ENCODE measurements at regions not wholly inside any gene's neighbourhood (a gene's known extent, or its start where the extent isn't known, plus 50 kb on each side); places are given as distances from the start of the nearest gene placed in this dataset.

DNA sequence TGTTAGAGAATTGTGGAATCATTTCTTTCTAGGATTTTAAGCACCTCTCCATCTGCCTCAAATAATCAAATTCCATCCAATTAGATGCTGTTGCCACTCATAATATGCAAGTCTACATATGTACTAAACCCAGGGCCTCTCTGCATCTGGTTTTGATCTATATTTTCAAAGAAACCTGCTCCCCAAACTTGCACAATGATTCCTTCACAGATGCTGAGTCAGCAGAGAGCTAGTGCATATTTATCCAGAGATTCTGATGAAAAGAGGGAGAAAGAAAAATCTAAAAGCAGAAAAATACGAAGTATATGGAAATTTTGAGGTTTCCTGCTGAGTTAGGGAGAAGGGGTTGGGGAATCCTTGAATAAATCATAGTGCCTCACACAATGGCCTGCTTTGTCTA lies 235.1 kb upstream of the RBFOX1 start:
- DNase-seq (ENCODE audit: low spot score): no peak

DNA sequence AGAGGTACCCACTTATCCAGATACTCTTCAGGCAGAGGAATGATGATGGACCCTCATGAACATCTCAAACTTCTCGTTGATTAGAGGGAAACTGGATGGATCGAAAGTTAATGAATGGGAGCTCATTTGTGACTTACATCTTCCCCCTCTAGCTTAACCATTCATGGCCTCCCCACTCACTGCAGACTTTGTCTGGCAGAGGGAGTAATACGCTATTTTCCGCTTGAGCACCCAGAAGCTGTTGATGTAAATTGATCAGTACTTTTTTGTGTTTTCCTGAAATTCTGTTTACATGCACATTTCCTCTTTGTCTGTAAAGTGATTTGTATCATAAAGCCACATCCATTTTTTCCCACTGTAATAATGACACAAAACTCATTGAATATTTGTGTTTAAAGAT lies 239.1 kb upstream of the RBFOX1 start:
- no peak for DNase-seq (ENCODE audit: low spot score)

DNA sequence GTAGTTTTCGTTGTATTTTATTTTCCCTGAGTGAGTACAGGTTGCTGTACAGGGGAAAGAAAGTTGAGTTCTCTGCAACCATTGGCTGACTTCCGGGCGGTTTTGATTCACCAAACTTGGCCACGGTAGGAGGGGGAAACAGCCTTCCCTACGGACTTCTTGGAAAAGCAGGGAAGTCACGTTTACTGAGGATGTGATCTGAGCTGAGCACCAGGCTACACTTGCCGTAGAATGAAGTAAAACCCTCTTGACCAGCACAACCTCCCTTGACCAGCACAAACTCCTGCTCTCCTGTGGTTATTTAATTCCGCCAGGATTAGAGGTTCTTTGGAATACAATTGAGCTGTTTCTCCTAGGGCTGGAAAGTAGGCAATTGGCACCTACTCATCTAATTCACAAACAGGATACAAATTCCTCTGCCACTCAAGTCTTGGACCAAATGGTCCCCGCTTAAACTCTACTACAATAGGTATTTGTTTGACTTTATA lies 242.0 kb upstream of the RBFOX1 start:
- DNase-seq (ENCODE audit: low spot score): no peak

DNA sequence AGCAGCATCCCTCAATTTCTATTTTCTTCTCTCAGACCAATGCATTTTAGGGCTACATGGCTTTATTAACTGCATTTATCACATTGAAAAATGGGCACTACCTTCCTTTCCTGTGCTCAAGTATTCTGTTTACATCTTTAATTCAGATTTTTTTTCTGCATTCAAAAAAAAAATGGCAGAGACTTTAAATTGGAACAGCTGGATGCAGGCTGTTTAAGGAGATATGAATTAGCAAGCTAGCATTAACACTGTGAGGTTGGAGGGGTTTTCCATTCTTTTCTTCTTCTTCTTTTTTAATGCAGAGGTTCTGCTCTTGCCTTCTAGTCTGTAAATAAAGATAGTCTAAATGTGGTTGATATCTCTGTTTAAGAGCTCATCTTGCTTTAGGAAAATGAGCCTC lies 242.9 kb upstream of the RBFOX1 start:
- DNase-seq (ENCODE audit: low spot score): no peak

DNA sequence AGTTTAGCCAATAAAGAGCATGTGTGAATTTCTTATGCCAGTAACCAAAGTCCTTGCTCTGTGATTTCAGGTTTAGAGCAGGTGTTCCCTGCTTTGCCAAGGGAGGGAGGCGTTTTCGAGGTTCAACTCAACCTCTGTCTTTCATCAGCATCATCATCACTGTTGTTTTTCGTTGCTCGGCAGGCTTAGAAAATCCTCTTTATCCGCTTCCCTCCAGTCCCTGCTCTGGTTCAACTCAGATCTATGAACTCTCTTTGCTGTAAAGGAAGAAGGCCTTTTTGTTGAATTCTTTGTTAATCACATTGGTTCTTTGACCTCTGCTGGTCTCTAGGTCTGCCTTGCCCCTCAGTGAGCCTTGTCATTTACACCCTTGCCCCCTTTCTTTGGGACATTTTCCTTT lies 243.9 kb upstream of the RBFOX1 start:
- no peak for DNase-seq (ENCODE audit: low spot score)

DNA sequence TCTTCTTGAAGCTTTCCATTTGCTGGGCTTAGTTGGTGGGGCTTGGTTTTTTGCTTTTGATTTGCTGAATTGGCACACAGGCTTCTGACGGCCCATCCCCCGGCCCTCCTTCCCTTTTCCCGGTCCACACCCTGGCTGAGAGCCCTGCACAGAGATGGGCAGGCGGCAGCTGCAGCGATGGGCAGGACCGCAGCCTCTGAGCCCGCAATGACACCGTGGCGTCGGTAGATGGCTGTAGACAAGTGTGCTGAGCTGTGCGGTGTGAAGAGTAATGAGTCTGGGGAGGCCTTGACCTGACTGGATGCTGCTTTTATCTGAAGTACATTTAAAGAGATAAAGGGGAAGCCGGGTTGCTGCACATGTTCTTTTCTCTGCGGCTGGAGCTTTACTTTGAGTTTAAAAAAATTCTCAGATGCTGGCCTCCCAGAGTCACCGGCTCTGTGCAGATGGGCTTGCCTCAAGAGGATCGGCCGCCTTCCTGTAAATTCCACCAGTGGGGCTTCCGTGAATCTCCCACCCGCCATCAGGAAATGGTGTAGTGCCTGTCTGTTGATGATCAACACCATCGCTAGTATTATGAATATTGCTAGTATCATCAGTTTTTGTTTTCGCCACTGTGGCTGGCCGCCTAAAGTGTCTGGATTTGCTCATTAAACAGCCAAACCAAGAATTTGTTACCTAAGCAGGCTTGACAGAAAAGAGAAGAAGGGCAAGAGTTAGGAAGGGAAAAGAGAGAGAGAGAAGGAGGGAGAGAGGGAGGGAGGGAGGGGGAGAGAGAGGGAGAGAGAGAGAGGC lies 245.6 kb upstream of the RBFOX1 start:
- DNase-seq (ENCODE audit: low spot score): no peak

DNA sequence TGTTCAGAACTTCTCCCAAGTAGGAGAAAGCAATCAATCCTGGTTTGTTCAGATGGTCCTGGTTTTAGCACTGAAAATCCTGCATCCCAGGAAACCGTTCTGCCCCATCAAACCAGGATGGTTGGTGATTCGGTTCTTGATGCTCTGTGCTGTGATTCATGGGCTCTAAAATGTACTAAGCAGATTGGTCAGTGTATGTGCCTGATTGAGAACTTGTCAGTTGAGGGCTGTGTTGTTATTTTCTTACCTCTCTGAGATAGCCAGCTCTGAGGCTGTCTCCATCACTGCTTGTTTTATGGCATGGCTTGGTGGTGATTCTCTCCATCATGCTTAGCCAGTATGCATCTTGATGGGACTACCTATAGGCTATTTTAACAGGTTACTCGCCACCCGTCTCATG lies 246.9 kb upstream of the RBFOX1 start:
- no peak for DNase-seq (ENCODE audit: low spot score)

DNA sequence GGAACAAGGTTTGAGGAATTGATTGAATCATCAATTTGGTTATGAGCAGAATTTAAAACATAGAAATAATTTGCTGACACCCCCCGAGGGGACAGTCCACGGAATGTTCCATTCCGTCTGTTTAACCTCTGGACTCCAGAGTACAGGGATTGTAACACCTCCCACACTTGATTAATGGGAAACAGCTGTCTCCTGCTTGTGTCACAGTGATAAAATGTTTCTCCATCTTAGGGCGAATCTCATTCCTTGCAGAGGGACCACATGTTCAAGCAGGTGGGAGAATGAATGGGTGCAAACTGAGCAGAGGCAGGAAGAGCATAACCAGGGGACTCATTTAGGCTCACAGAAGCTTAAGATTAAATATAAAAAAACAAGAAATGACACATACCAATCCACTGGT lies 249.5 kb upstream of the RBFOX1 start:
- DNase-seq (ENCODE audit: low spot score): no peak

DNA sequence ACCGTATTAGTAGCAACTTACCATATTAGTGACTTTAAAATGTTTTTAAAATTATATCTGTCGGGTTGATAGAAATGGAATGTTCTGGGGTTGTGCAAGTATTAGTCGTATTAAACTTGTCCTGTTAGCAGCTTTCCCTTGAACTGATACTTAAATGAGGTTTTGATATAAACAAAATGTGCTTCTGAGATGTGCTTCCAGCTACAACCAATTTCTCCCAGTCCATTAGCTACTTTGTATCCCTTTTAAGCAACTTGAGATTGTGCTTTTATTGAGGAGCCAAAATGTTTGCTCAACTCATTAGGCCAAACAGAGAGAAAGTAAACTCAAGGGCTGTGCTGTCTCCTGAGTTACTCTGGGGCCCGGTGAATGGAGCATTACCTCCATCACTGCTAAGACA lies 255.0 kb upstream of the RBFOX1 start:
- DNase-seq (ENCODE audit: low spot score): no peak

DNA sequence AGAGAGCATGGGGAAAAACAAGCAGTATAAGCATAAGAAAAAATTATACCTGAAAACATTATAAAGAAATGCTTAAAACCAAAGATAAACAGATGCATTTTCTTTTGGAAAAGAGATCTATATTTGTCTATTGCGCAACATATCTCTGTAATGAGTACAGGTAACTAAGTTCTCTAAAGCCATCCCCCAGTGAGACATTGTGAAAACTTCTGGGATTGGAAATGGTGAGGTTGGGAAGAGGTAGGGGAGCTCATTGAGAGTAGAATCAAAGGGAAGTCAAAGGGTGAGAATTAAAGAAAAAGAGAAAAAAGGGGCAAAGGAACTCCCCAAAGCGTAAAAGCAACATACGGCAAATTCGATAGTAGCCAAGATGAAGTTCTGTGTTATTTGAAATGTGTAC lies 257.9 kb upstream of the RBFOX1 start:
- DNase-seq (ENCODE audit: low spot score): no peak

DNA sequence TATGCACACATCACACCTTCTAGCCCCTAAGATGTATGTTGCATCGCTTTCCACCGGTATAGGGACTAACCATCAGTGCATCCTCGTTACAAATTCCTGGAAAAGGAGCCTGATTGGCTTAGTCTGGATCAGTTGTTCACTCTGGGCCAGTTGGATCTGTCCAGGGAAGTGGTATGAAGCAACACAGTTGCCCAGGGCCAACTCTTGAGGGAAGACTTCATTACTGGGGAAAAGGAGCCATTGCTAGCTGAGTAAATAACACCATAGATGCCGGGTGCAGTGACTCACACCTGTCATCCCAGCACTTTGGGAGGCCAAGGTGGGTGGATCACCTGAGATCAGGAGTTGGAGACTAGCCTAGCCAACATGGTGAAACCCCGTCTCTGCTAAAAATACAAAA lies 275.2 kb upstream of the RBFOX1 start:
- no peak for DNase-seq (ENCODE audit: low spot score)

DNA sequence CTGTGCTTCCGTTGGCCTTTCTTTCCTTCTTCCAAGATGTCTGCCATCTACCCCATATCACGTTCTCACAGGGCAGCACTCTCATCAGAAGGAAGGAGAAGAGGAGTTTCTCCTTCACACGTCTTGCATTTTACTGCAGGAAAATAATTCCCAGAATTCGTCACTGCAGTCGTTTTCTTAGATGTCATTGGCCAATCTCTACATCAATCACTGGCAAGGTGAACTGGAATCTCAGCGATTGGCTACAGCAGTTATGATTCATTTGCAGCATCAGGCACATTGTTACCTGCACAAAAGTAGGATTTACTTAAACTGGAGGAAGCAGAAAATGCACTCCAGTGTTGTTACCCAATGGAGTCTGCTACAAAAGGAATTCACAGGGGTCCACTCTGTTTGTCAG lies 277.2 kb upstream of the RBFOX1 start:
- DNase-seq (ENCODE audit: low spot score): no peak

DNA sequence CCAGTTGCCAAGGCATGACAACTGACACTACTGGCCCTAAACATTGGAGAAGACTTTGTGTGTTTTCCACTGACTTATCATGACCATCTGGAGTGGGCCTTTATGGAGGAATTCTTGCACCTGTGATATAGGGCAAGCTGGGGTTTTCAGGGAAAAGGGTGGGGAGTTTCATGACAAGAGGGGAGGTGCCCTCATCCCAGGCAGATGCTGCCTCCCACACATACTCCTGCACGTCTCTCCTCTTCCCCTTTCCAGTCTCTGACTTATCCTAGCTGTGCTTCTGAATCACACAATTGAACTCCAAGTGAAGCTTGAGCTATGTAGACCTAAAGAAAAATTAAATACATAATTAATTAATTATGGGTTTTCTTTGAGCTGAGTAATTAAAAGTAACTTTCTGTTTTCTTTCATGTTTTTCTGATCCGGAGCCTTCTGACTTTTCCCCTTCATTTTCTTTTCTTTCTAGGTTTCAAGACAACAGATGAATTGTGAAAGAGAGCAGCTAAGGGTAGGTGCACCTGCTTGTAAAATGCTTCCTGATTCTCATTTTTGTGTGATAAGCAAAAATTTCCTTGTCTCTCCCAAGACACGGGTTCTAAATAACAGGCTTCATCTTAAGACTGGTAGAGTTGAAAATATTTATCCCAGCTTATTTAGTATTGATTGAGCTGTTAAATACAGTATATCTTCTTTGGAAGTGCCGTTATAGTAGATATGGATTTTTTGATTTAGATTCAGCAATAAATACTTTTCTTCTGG lies 280.9 kb upstream of the RBFOX1 start:
- no peak for DNase-seq (ENCODE audit: low spot score)

DNA sequence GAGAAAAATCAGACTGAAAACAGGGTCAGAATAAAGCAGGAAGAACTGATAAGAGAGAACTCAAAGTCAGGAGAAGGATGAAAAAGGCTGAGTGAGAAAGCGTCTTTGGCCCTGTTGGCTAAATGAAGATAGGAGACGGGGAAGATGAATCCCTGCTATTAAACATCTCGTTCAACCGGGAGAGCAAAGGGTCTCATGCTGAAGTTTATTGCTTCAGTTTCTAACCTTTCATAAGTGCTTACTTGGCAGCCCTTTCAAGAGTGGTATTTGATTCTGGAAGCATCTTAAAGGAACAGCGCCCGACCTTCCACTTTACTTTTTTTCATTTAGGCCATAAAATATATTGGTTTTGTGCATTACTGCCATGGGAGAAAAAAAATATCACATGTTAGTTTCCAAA lies 288.3 kb upstream of the RBFOX1 start:
- DNase-seq (ENCODE audit: low spot score): no peak

DNA sequence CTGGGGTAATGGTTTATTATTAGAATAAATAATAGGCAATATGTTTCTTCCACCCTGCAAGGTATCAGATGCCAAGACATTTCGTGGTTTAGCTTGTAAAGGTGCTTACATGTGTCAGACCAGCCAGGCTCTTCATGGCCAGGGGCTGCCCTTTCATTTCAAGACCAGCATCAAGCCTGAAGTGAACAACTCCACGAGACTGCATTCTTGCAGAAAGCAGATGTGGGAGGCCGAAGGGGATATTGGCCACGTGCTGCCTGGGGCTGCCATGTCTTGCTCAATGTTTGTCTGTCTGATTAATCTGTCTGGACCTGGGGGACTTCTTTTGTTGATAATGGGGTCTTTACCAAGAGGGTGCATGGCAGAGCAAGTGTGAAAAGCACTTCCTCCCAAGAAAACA lies 294.2 kb upstream of the RBFOX1 start:
- no peak for DNase-seq (ENCODE audit: low spot score)

DNA sequence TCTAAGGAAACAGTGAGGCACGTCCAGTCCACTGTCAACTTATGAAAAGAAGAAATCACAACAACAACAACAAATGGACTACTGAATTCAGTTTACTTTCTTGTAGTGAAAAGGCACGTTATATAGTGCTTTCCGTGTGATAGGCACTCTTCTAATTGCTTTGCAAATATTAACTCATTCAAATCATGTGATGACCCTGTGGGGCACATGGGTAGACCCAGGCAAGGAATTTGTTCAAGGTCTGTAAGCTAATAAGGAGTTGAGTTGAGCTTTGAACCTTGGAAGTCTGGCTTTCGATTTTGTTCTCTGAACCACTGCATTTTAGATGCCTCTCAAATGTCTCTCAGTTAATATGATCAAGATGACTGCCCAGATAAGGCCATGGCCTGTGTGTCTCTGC lies 295.1 kb upstream of the RBFOX1 start:
- no peak for DNase-seq (ENCODE audit: low spot score)

DNA sequence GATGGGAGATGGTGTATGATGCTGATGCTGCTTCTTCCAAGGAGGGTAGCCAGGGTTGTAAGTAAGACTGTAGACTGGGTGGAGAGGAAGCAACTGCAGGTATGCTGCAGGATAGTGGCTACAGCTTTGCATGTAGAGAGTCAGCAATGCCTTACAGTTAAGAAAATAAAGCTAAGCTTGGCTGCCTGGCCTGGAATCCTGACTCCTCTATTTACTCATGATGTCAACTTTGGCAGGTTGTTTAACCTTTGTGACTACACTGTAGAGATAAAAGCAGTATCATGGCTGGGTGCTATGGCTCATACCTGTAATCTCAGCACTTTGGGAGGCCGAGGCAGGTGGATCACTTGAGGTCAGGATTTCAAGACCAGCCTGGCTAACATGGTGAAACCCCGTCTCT lies 301.6 kb upstream of the RBFOX1 start:
- no peak for DNase-seq (ENCODE audit: low spot score)

DNA sequence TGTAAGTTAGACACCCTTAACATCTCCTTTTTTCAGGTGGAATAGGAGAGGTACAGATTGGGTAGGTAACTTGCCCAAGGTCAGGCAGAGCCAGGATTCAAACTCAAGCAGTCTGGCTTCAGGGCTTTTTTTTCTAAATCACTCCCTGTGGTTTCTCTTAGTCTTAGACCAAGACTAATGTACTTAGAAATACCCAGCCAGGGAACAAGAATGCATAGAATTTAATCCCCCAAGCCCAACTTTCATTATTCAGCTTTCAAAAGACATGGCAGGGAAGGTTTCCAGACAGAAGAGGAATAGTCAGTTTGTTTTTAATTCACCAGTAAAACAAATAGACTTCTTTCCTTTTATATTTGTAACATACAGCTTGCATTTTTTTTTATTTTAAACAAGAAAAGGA lies 305.2 kb upstream of the RBFOX1 start:
- no peak for DNase-seq (ENCODE audit: low spot score)

DNA sequence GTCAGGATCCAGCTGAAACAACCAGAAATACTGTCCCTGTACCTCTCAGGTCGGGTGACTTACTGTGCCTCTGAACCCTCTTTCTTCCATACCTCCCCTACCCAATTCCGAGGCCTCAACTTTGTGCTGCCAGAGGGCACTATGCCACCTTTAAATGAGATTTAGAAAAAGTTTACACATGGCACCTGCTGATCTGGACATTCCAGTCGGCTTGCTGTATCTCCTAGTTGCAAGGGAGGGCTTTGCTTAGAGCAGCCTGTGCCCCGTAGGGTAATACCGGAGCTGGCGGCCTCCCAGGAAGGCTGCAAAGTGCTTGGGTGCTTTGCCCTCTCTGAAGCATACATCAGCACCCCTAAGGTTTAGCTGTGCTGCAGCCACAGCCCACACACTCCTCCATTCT lies 306.0 kb upstream of the RBFOX1 start:
- no peak for DNase-seq (ENCODE audit: low spot score)

DNA sequence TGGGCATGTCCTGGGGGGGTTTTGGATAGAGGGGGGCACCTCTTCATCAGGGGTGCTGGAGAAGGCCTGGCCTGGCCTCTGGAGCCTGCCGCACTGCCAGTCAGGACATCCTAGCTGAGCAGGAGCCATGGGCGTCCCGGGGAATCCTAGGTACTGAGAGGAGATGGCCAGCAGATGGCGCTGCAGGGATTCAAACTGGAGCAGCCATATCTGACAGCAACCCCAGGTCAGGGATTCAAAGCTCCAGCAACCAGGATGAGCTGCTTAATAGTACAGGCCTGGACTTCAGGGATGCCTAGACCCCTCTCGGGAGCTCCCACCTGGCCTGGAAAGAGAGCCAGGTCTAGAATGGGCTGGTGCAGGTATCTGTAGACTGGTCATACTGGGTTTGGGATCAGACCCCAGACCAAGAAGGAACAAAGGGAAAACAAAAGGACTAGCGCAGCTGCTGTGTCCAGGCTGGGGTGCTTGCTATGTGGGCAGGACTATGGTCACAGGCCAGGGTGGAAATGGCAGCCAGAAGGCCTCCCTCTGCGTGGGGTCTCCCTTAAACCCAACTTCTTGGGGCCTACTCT lies 306.9 kb upstream of the RBFOX1 start:
- DNase-seq (ENCODE audit: low spot score): peak; percentile 50

DNA sequence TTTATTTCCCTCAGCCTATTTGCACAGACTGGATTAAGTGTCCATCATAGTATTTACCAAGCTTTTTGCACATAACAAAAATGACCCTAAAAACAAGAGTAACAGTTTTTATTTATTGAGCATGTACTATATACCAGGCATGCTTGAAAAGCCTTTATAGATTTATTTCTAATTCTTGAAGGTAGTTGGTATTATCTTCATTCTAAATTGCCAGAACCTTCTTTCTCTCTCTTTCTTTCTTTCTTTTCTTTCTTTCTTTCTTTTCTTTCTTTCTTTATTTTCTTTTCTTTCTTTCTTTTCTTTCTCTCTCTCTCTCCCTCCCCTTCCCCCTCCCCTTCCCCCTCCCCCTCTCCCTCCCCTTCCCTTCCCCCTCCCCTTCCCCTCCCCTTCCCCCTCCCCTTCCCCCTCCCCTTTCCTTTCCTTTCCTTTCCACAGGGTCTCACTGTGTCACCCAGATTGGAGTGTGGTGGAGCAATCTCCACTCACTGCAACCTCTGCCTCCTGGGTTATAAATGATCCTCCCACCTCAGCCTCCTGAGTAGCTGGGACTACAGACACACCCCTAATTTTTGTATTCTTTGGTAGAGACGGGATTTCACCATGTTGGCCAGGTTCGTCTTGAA lies 310.9 kb upstream of the RBFOX1 start:
- DNase-seq (ENCODE audit: low spot score): no peak

DNA sequence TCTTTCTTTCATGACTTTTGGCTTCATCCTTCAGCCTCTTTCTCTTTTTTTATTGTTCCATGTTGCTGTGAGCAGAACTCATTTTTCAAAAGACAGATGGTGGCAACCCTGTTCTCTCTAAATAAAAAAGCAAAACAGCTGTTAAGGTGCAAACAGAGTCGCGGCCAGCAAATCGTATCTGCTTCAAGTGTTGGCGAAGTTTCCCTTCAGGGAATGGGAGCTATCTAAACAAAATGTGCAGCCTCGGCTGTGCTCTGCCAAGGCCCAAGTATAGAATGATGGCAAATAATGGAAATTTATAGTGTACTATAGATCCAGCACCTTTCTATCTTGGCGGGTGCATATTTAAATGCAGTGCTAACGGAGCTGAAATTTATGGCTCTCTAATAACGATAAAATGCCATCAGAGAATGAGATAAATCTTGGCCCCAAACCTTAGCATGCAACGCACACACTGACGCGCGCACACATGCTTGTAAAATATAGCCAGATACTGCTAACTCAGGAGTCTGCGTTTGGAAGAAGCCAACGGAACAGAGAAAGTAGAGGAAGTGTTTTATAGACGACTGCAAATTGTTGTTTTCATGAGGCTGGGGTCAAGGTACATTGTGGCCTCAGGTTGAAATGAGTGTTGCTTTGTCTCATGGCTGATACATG lies 315.5 kb upstream of the RBFOX1 start:
- DNase-seq (ENCODE audit: low spot score): no peak
